GM19023 (cell line): ENCODE measurements at regions not wholly inside any gene's neighbourhood (a gene's known extent, or its start where the extent isn't known, plus 50 kb on each side); places are given as distances from the start of the nearest gene placed in this dataset.
"Not testable (repeated sequence)": the region's sequence is repeated elsewhere in the genome, so short reads cannot be mapped to it uniquely, and the experiment has no call there.

Experiments
- ATAC-seq: cut with Tn5 transposase; IDR thresholded peaks from one replicate; pipeline ENCODE4 v1.9.1; 2021; ENCODE audit warnings: mild to moderate bottlenecking, moderate library complexity; ENCODE audit not compliant: unreplicated experiment

- ATAC-seq, result no peak
Measured at GRCh38 chr2:114128725-114129124, 238.8 kb downstream of the ACTR3 start.

GRCh38 chr2:114132050-114132449 lies 242.2 kb downstream of the ACTR3 start:
- not testable (repeated sequence) for ATAC-seq

- no peak for ATAC-seq
Measured at GRCh38 chr2:114134146-114134545, 244.3 kb downstream of the ACTR3 start.

- no peak for ATAC-seq
Measured at GRCh38 chr2:114139542-114139941, 249.7 kb downstream of the ACTR3 start.

GRCh38 chr2:114156366-114157056 lies 266.6 kb downstream of the ACTR3 start:
- no peak for ATAC-seq

GRCh38 chr2:114157057-114157385 lies 267.1 kb downstream of the ACTR3 start:
- no peak for ATAC-seq

- ATAC-seq, result no peak
Measured at GRCh38 chr2:114160263-114160981, 270.5 kb downstream of the ACTR3 start.

GRCh38 chr2:114161371-114161770 lies 271.5 kb downstream of the ACTR3 start:
- no peak for ATAC-seq

GRCh38 chr2:114167799-114168198 lies 274.6 kb upstream of the DPP10 start:
- no peak for ATAC-seq

- no peak for ATAC-seq
Measured at GRCh38 chr2:114170070-114170469, 272.4 kb upstream of the DPP10 start.

GRCh38 chr2:114175507-114175906 lies 266.9 kb upstream of the DPP10 start:
- ATAC-seq, result no peak

- ATAC-seq, result no peak
Measured at GRCh38 chr2:114185501-114185900, 256.9 kb upstream of the DPP10 start.

GRCh38 chr2:114192362-114192761 lies 250.1 kb upstream of the DPP10 start:
- no peak for ATAC-seq

GRCh38 chr2:114201781-114202180 lies 240.7 kb upstream of the DPP10 start:
- ATAC-seq, result no peak

- no peak for ATAC-seq
Measured at GRCh38 chr2:114203679-114204078, 238.8 kb upstream of the DPP10 start.

- no peak for ATAC-seq
Measured at GRCh38 chr2:114213808-114214207, 228.6 kb upstream of the DPP10 start.

GRCh38 chr2:114218383-114218782 lies 224.1 kb upstream of the DPP10 start:
- ATAC-seq, result no peak

- ATAC-seq, result no peak
Measured at GRCh38 chr2:114219456-114219855, 223.0 kb upstream of the DPP10 start.

GRCh38 chr2:114222344-114222743 lies 220.1 kb upstream of the DPP10 start:
- no peak for ATAC-seq

- no peak for ATAC-seq
Measured at GRCh38 chr2:114231921-114232320, 210.5 kb upstream of the DPP10 start.

GRCh38 chr2:114237331-114237730 lies 205.1 kb upstream of the DPP10 start:
- ATAC-seq, result no peak

- ATAC-seq, result no peak
Measured at GRCh38 chr2:114238910-114239559, 203.4 kb upstream of the DPP10 start.
